ENCODE measurements at regions not wholly inside any gene's neighbourhood (a gene's known extent, or its start where the extent isn't known, plus 50 kb on each side); places are given as distances from the start of the nearest gene placed in this dataset.

GRCh38 chr3:83461411-83461810 lies 1497.4 kb upstream of the CADM2 start:
- TF ChIP-seq GATA1 (IDR thresholded peaks at IDR 0.05; ENCODE audit: low read depth, low read length) (no peak), POLR2A (IDR thresholded peaks at IDR 0.05; ENCODE audit: low read length) (no peak)
- DNase-seq = no peak

GRCh38 chr3:83477563-83477962 lies 1481.2 kb upstream of the CADM2 start:
- DNase-seq = no peak
- TF ChIP-seq POLR2A (IDR thresholded peaks at IDR 0.05; ENCODE audit: low read length) (no peak), GATA1 (IDR thresholded peaks at IDR 0.05; ENCODE audit: low read depth, low read length) (no peak)

GRCh38 chr3:83482402-83483070 lies 1476.3 kb upstream of the CADM2 start:
- no peak for TF ChIP-seq GATA1 (IDR thresholded peaks at IDR 0.05; ENCODE audit: low read depth, low read length)
- no peak for TF ChIP-seq POLR2A (IDR thresholded peaks at IDR 0.05; ENCODE audit: low read length)

GRCh38 chr3:83496462-83496861 lies 1462.3 kb upstream of the CADM2 start:
- TF ChIP-seq GATA1 (IDR thresholded peaks at IDR 0.05; ENCODE audit: low read depth, low read length) (no peak), POLR2A (IDR thresholded peaks at IDR 0.05; ENCODE audit: low read length) (no peak)

More at GRCh38 chr3:83482402-83483070, 1476.3 kb upstream of the CADM2 start:
- no peak for DNase-seq

GRCh38 chr3:83498361-83499016 lies 1460.3 kb upstream of the CADM2 start:
- DNase-seq = no peak
- TF ChIP-seq POLR2A (IDR thresholded peaks at IDR 0.05; ENCODE audit: low read length) (no peak), GATA1 (IDR thresholded peaks at IDR 0.05; ENCODE audit: low read depth, low read length) (no peak)

More at GRCh38 chr3:83496462-83496861, 1462.3 kb upstream of the CADM2 start:
- no peak for DNase-seq

- no peak for DNase-seq
- TF ChIP-seq GATA1 (IDR thresholded peaks at IDR 0.05; ENCODE audit: low read depth, low read length) = no peak
- TF ChIP-seq POLR2A (IDR thresholded peaks at IDR 0.05; ENCODE audit: low read length) = no peak
Observed at GRCh38 chr3:83500422-83500821, 1458.4 kb upstream of the CADM2 start.

GRCh38 chr3:83500931-83501330 lies 1457.9 kb upstream of the CADM2 start:
- no peak for DNase-seq
- no peak for TF ChIP-seq GATA1 (IDR thresholded peaks at IDR 0.05; ENCODE audit: low read depth, low read length)
- TF ChIP-seq POLR2A (IDR thresholded peaks at IDR 0.05; ENCODE audit: low read length) = no peak

GRCh38 chr3:83513051-83513450 lies 1445.7 kb upstream of the CADM2 start:
- DNase-seq = no peak
- TF ChIP-seq GATA1 (IDR thresholded peaks at IDR 0.05; ENCODE audit: low read depth, low read length) (no peak), POLR2A (IDR thresholded peaks at IDR 0.05; ENCODE audit: low read length) (no peak)

GRCh38 chr3:83513677-83514076 lies 1445.1 kb upstream of the CADM2 start:
- no peak for DNase-seq
- TF ChIP-seq POLR2A (IDR thresholded peaks at IDR 0.05; ENCODE audit: low read length) (no peak), GATA1 (IDR thresholded peaks at IDR 0.05; ENCODE audit: low read depth, low read length) (no peak)

GRCh38 chr3:83514130-83514914 lies 1444.5 kb upstream of the CADM2 start:
- no peak for DNase-seq
- TF ChIP-seq GATA1 (IDR thresholded peaks at IDR 0.05; ENCODE audit: low read depth, low read length) (no peak), POLR2A (IDR thresholded peaks at IDR 0.05; ENCODE audit: low read length) (no peak)

GRCh38 chr3:83515123-83515522 lies 1443.7 kb upstream of the CADM2 start:
- no peak for DNase-seq
- TF ChIP-seq GATA1 (IDR thresholded peaks at IDR 0.05; ENCODE audit: low read depth, low read length) = no peak
- TF ChIP-seq POLR2A (IDR thresholded peaks at IDR 0.05; ENCODE audit: low read length) = no peak

- TF ChIP-seq GATA1 (IDR thresholded peaks at IDR 0.05; ENCODE audit: low read depth, low read length) = no peak
- TF ChIP-seq POLR2A (IDR thresholded peaks at IDR 0.05; ENCODE audit: low read length) = no peak
- DNase-seq = peak; percentile 44 to 54
Observed at GRCh38 chr3:83523470-83524073, 1435.2 kb upstream of the CADM2 start.

GRCh38 chr3:83524901-83525300 lies 1433.9 kb upstream of the CADM2 start:
- TF ChIP-seq POLR2A (IDR thresholded peaks at IDR 0.05; ENCODE audit: low read length) = no peak
- TF ChIP-seq GATA1 (IDR thresholded peaks at IDR 0.05; ENCODE audit: low read depth, low read length) = no peak
- DNase-seq = no peak

GRCh38 chr3:83559082-83559481 lies 1399.7 kb upstream of the CADM2 start:
- no peak for TF ChIP-seq GATA1 (IDR thresholded peaks at IDR 0.05; ENCODE audit: low read depth, low read length)
- no peak for TF ChIP-seq POLR2A (IDR thresholded peaks at IDR 0.05; ENCODE audit: low read length)

More at GRCh38 chr3:83559082-83559481, 1399.7 kb upstream of the CADM2 start:
- DNase-seq = no peak
